B cell (primary cell): ENCODE measurements at regions not wholly inside any gene's neighbourhood (a gene's known extent, or its start where the extent isn't known, plus 50 kb on each side); places are given as distances from the start of the nearest gene placed in this dataset.

Experiments
- ATAC-seq: fragments of 200-7000 bp; cut with Tn5 transposase; one replicate; pipeline ENCODE4 v1.10.0; 2021; ENCODE audit warnings: low read depth, mild to moderate bottlenecking, moderate number of reproducible peaks, moderate library complexity
- CTCF ChIA-PET: fragments of 350-600 bp; sonication (Branson Sonifier 250); formaldehyde crosslinking; loops from one replicate; lab custom pipeline; 2021; ENCODE audit warnings: antibody characterized with exemption, inconsistent platforms; lab: Charles Lee
- POLR2A ChIA-PET: fragments of 350-600 bp; sonication (Branson Sonifier 250); formaldehyde crosslinking; loops from one replicate; lab custom pipeline; 2021; ENCODE audit warnings: antibody characterized with exemption; lab: Charles Lee
- DNase-seq: peaks from one replicate; pipeline ENCODE4 v3.0.0; 2013
- H2AFZ ChIP-seq: 2 replicates; pipeline ENCODE4 v1.6.1; 2012; ENCODE audit warnings: mild to moderate bottlenecking, low read depth, low read length; ENCODE audit not compliant: insufficient read depth, poor library complexity, severe bottlenecking
- H3K27ac ChIP-seq, 2 donors: 1 replicate in 1 of 2; 2 replicates in 1 of 2; pipeline ENCODE4 v1.5.1; 2012 to 2013; ENCODE audit warnings: low read length in 2 of 2, mild to moderate bottlenecking in 2 of 2, moderate library complexity in 1 of 2
- H3K27me3 ChIP-seq, 4 experiments: fragments of 200-600 bp in 1 of 4; sonication (generic) in 1 of 4; replicated peaks in 1 of 4; 1 replicate in 2 of 4; 2 replicates in 2 of 4; pipeline versions ENCODE4 v1.6.1 to v1.7.0; 2013 to 2016; ENCODE audit warnings: low read length in 3 of 4, mild to moderate bottlenecking in 2 of 4, mixed read lengths in 1 of 4, moderate library complexity in 1 of 4; ENCODE audit not compliant: insufficient read depth in 4 of 4, control insufficient read depth in 3 of 4; ENCODE audit errors: control extremely low read depth in 1 of 4
- H3K36me3 ChIP-seq, 2 experiments: replicated peaks in 1 of 2; 1 replicate in 1 of 2; 2 replicates in 1 of 2; pipeline versions ENCODE4 v1.6.1 to v1.7.1; 2013; ENCODE audit warnings: low read length in 1 of 2; ENCODE audit not compliant: insufficient read depth in 2 of 2, control insufficient read depth in 1 of 2; ENCODE audit errors: control extremely low read depth in 1 of 2, extremely low read depth in 1 of 2
- H3K4me1 ChIP-seq, 2 donors: fragments of 200-600 bp in 1 of 2; sonication (generic) in 1 of 2; 1 replicate in 1 of 2; 2 replicates in 1 of 2; pipeline versions ENCODE4 v1.5.1 to v1.6.1; 2013 to 2017; ENCODE audit warnings: low read length in 2 of 2; ENCODE audit not compliant: control insufficient read depth in 2 of 2, insufficient read depth in 2 of 2
- H3K4me2 ChIP-seq: replicated peaks from 2 replicates; pipeline ENCODE3; 2012; ENCODE audit warnings: mild to moderate bottlenecking, low read depth, low read length; ENCODE audit not compliant: poor library complexity, severe bottlenecking
- H3K4me3 ChIP-seq, 5 experiments: fragments of 200-600 bp in 1 of 5; sonication (generic) in 1 of 5; 1 replicate in 3 of 5; 2 replicates in 2 of 5; pipeline versions ENCODE4 v1.5.1 to v1.7.0; 2011 to 2016; ENCODE audit warnings: low read length in 4 of 5, mild to moderate bottlenecking in 4 of 5, low read depth in 2 of 5, control low read depth in 1 of 5, moderate library complexity in 1 of 5; ENCODE audit not compliant: insufficient read depth in 1 of 5; ENCODE audit errors: control extremely low read depth in 1 of 5, extremely low read depth in 1 of 5
- H3K79me2 ChIP-seq: fragments of 200-600 bp; sonication (generic); one replicate; pipeline ENCODE4 v1.6.0; 2016; ENCODE audit warnings: low read length; ENCODE audit not compliant: control insufficient read depth, insufficient read depth
- H3K9ac ChIP-seq: fragments of 200-600 bp; sonication (generic); 2 replicates; pipeline ENCODE4 v1.6.1; 2017; ENCODE audit warnings: mild to moderate bottlenecking, low read length, moderate library complexity
- H3K9me3 ChIP-seq, 3 donors: one replicate each; pipeline versions ENCODE4 v1.6.1 to v1.7.1; 2013; ENCODE audit warnings: low read length in 2 of 3; ENCODE audit not compliant: control insufficient read depth in 2 of 3, insufficient read depth in 1 of 3; ENCODE audit errors: control extremely low read depth in 1 of 3
- H4K20me1 ChIP-seq: 2 replicates; pipeline ENCODE4 v1.6.0; 2012; ENCODE audit warnings: mild to moderate bottlenecking, low read length; ENCODE audit not compliant: insufficient read depth, control insufficient read depth, poor library complexity, severe bottlenecking
- H3K27ac Mint-ChIP-seq: one replicate; pipeline ENCODE4 v1.8.0; 2021; ENCODE audit warnings: mixed read lengths
- H3K27me3 Mint-ChIP-seq: one replicate; pipeline ENCODE4 v1.8.0; 2021; ENCODE audit warnings: mixed read lengths
- H3K4me1 Mint-ChIP-seq: one replicate; pipeline ENCODE4 v1.8.0; 2021; ENCODE audit warnings: mixed read lengths
- H3K4me3 Mint-ChIP-seq: one replicate; pipeline ENCODE4 v1.8.0; 2021; ENCODE audit warnings: mixed read lengths
- H3K9me3 Mint-ChIP-seq: one replicate; pipeline ENCODE4 v1.8.0; 2022; ENCODE audit warnings: mixed read lengths; ENCODE audit not compliant: insufficient read depth
- CTCF ChIP-seq: fragments of 200-600 bp; IDR thresholded peaks from one replicate; pipeline ENCODE4 v1.8.0; 2022; ENCODE audit warnings: antibody characterized with exemption, mild to moderate bottlenecking
- EZH2 ChIP-seq: IDR thresholded peaks from 2 replicates; pipeline ENCODE4 v1.6.1; 2012; ENCODE audit warnings: borderline replicate concordance, low read depth, mild to moderate bottlenecking, moderate library complexity, low read length; ENCODE audit not compliant: insufficient read depth, poor library complexity, severe bottlenecking
- WGBS: methylation state at CpG from one replicate; pipeline ENCODE4 v1.1.5; 2013; ENCODE audit warnings: missing lambda C conversion rate; ENCODE audit not compliant: insufficient coverage; 5-methylcytosine and 5-hydroxymethylcytosine counted together
- intact Hi-C: fragments of 100-400 bp; cut with micrococcal nuclease; formaldehyde crosslinking; loops from one replicate; pipeline ENCODE4 v1.10.0; 2022

DNA sequence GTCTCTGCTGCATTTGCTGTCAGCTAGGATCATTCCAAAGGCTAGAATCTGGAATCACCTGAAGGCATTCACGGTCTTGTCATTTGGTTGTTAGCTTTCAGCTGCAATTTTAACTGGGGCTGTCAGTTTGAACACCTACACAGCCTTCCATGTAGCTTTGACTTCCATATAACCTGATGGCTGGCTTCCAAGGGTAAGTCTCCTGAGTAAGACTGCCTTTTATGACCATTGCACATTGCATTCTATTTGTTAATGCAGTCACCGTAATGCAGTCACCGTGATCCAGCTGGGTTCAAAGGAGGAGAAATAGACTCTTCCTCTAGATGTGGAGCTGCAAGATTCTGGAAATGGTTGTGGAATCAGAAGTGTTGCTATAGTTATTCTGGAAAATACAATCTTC lies 1284.2 kb downstream of the ADGRL3 start:
- ATAC-seq, result no peak
- Histone ChIP-seq H3K9me3 (peaks cover 0 to 1% (median 0%) of the 10 kb centered on the region in 3 donors), H3K27me3 (no peaks in the 10 kb centered on the region), H3K9ac (no peak overlapping the region), H3K4me3 (no peak overlapping the region), H3K27ac (no peak overlapping the region), H3K36me3 (no peaks in the 10 kb centered on the region), H2AFZ (no peak overlapping the region), H3K4me1 (no peaks in the 10 kb centered on the region), H4K20me1 (no peaks in the 10 kb centered on the region), H3K4me2 (no peak overlapping the region), H3K79me2 (no peaks in the 10 kb centered on the region)
- H3K4me3 Mint-ChIP-seq, result no peak overlapping the region
- no peak for DNase-seq
- no peak overlapping the region for H3K27ac Mint-ChIP-seq
- no peak for TF ChIP-seq EZH2
- no peak for TF ChIP-seq CTCF
- H3K9me3 Mint-ChIP-seq, result peaks cover 3% of the 10 kb centered on the region
- ChIA-PET CTCF (no interaction called here), POLR2A (no interaction called here)
- no peaks in the 10 kb centered on the region for H3K4me1 Mint-ChIP-seq
- 73% methylated on average over 1 of the region's 3 CpGs for WGBS
- intact Hi-C loops, result no loop called here
- H3K27me3 Mint-ChIP-seq, result no peaks in the 10 kb centered on the region

GRCh38 chr4:62482355-62482754 lies 1282.2 kb downstream of the ADGRL3 start:
- intact Hi-C loops, result no loop called here
- Histone ChIP-seq H3K4me1 (no peaks in the 10 kb centered on the region), H3K27me3 (no peaks in the 10 kb centered on the region), H3K79me2 (no peaks in the 10 kb centered on the region), H3K9me3 (peaks cover 0 to 2% (median 0%) of the 10 kb centered on the region in 3 donors), H3K36me3 (no peaks in the 10 kb centered on the region), H2AFZ (no peak overlapping the region), H3K4me2 (no peak overlapping the region), H3K4me3 (no peak overlapping the region), H3K9ac (no peak overlapping the region), H3K27ac (no peak overlapping the region), H4K20me1 (no peaks in the 10 kb centered on the region)
- Mint-ChIP-seq H3K27ac (no peak overlapping the region), H3K4me1 (no peaks in the 10 kb centered on the region), H3K4me3 (no peak overlapping the region), H3K9me3 (peaks cover 2% of the 10 kb centered on the region), H3K27me3 (no peaks in the 10 kb centered on the region)
- ATAC-seq (no peak), DNase-seq (no peak)
- ChIA-PET POLR2A (no interaction called here), CTCF (no interaction called here)
- no peak for TF ChIP-seq EZH2
- no peak for TF ChIP-seq CTCF
- WGBS, result 90% methylated on average over 3 of the region's 3 CpGs
